Lung microvascular endothelial cell (primary cell): ENCODE measurements at regions not wholly inside any gene's neighbourhood (a gene's known extent, or its start where the extent isn't known, plus 50 kb on each side); places are given as distances from the start of the nearest gene placed in this dataset.
"Not testable (repeated sequence)": the region's sequence is repeated elsewhere in the genome, so short reads cannot be mapped to it uniquely, and the experiment has no call there.

Source experiments
- DNase-seq, 2 donors: peaks; one replicate each; pipeline versions ENCODE4 v3.0.0 to v3.0.0-alpha.2; 2010; ENCODE audit warnings: low read depth in 2 of 2

DNA sequence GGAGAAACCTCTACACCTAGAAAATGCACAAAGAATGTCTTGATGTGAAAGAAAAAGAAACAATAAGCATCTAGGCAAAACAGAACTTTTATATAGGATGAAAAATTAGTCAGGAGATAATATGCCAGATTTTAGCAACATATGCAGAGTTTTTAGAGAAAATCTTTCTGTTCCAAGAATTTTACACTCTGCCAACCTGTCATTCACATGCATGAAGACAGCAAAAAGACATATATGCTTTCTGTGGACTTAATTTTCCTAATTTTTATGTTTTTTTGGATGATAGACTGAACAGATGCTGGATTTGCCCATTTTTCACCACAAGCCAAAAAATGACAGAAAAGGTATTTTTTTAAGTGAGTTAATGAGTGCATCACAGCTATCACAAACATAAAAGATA, 637.3 kb downstream of the TRIB2 start:
- no peak for DNase-seq

DNA sequence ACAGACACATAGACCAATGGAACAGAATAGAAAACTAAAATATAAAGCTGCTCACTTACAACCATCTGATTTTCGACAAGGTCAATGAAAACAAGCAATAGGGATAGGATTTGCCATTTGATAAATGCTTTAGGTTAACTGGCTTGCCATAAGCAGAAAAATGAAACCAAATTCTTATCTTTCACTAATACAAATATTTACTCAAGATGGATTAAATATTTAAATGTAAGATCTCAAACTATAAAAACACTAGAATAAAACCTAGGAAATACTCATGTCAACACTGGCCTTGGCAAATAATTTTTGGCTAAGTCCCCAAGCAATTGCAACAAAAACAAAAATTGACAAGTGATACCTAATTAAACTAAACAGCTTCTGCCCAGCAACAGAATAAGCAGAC, 665.2 kb downstream of the TRIB2 start:
- DNase-seq, result not testable (repeated sequence)

DNA sequence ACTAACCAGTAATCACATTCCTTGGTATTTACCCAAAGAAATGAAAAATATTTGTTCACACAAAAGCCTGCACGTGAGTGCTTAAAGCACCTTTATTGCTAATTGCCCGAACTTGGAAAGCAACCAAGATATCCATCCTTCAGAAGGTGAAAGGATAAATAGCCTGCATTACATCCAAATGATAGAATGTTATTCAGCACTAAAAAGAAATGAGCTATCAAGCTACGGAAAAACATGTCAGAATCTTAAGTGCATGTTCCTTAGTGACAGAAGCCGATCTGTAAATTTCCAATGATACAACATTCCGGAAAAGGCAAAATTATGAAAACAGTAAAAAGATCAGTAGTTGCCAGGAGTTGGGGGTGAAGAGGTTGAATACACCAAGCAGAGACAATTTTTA, 672.4 kb downstream of the TRIB2 start:
- not testable (repeated sequence) for DNase-seq

DNA sequence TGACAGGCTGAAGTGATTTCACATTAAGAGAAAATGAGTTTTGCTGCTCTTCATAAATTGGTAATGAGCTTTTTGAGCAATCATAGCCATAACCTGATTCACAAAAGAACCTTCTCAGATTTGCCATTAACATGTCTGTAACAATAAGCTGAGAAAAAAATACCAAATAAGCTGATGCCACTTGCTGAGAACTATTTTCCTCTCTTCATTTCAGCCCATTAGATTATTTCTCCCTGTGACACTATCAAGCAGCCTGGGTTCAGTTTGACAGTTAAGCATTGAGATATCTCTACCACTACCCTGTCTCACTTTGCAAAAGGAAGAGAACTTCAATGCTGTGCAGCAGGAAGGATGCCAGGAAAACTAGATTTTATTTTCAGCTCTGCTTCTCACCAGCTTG, 673.9 kb downstream of the TRIB2 start:
- DNase-seq, result no peak

DNA sequence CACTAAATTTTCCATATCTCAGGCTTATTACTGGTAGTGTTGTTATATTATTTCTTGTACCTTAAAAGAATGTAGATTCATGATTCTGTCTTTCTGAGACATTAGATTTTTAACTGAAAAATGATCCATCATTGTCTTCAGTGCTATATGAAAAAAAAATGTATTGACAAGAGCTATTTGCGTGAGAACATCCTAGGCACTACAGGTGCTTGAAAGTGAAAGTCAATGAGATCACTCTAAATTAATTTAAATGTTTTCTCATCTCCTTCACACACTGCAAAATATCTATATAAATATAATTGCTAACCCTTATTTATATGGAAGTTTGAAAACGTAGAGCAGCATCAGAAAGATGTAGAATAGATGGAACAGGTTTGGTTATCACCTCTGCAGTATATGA, 684.6 kb downstream of the TRIB2 start:
- DNase-seq, result no peak

DNA sequence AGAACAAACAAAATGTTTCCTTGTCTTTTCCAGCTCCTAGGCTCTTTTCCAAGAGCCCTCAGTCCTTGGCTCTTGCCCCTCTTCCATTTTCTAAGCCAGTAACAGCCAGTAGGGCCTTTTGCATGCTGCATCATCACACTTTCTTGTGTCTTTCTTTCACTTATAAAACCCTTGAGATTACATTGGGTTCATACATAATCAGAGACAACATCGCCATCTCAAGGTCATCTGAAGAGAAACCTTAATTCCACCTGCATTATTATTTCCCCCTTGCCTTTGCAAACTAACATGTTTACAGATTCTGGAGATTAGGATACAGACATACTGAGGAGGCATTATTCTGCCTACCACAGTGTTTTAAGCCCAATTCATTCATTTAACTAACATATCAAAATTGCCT, 697.3 kb downstream of the TRIB2 start:
- DNase-seq, result no peak

DNA sequence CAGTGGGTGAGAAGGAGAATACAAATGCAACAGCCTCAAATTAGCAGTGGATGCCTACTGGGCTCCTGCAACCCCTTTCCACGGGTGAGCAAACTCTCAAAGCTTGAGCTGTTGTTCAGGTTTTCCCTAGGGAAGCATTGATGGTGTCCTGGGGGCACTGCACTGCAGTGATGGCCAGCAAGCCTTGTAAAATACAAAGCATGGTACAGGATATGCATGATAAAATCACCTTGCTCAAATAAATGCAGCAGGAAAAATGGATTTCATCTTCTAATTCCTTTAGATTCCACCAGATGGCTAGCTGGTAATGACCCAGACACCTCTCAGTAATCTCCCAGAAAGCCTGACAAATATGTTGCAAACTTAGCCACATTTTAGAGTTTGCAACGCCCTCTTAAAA, 698.2 kb downstream of the TRIB2 start:
- no peak for DNase-seq

DNA sequence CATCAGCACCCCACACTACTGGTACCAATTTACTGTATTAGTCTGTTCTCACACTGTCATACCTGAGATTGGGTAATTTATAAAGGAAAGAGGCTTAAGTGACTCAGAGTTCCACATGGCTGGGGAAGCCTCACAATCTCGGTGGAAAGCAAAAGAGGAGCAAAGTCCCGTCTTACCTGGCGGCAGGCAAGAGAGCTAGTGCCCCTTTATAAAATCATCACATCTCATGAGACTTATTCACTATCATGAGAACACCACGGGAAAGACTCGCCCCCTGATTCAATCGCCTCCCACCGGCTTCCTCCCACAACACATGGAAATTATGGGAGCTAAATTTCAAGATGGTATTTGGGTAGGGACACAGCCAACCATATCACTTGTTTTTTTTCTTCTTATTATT, 717.2 kb downstream of the TRIB2 start:
- DNase-seq, result no peak

DNA sequence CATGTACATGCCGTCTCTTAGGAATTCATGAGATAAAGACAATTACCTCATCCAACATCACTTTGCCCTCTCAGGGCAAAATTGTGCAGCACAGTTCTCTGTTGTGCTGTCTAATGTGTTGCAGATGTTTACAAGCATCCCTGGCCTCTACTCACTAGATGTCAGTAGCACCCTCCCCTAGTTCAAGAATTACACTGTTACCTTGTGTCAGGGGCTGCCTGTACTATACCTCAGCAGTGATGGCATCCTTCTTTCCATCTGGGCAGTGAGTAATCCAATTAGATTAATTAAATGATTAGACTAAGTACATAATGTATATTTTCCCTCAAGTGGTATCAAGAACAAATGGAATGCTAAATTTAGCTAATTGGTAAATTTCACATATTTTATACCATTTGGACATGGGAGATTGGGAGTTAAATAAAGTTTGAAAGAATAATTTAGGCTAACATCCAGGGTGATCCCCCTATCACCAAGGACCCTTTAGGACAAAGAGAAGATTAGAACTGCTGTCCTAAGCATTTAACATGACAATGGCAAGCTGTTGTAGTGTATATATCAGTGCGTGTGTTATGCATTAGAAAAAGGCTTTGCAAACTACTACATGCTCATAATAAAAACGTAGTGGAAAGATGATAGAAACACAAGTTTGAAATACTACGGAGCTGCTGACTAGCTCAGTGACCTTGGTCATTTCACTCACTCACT, 727.0 kb downstream of the TRIB2 start:
- DNase-seq, result not testable (repeated sequence)

DNA sequence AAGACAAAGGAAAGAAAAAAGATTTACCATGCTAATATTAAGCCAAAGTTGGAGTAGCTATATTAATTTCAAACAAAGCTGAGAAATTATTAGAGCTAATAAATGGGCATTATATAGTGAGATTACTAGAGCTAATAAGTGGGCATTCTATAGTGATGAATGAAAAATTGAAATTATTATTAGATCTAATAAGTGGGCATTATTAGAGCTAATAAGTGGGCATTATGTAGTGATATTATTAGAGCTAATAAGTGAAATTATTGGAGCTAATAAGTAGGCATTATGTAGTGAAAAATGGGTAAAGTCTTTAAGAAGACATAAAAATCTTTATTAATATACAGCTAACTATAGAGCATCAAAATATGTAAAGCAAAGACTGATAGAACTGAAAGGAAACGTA, 745.7 kb downstream of the TRIB2 start:
- no peak for DNase-seq

DNA sequence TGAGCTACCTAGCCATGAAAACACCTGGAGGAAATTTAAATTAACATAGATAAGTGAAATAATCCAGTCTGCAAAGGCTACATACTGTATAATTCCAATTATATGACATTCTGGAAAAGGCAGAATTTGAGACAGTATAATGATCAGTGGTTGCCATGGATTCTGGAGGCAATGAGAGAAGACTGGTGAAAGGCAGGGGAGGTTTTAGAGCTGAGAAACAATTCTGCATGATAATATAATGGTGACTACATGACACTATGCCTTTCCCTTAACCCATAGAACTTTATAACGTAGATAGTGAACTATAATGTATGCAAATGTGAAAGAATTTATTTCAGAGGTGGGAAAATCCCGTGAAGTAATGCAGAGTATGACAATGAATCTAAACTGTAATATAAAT, 749.3 kb downstream of the TRIB2 start:
- no peak for DNase-seq

DNA sequence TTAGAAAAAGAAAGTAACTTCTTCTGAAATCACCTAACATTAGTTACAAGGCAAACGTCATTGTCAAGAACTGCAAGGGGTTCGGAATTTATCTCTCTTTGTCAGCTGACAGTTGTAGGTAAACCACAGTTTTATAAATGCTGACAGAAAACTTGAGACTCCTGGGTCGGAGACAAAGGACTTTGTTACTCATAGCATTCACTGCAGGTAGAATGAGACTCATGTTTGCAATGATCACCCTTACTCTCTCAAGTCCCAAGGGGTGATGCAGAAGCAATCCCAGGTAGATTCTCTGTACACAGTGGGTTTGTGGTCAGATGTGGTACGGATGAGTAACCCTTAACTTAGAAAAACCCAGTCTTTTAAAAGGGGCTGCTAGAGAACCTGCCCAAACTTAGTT, 757.8 kb downstream of the TRIB2 start:
- DNase-seq, result no peak

DNA sequence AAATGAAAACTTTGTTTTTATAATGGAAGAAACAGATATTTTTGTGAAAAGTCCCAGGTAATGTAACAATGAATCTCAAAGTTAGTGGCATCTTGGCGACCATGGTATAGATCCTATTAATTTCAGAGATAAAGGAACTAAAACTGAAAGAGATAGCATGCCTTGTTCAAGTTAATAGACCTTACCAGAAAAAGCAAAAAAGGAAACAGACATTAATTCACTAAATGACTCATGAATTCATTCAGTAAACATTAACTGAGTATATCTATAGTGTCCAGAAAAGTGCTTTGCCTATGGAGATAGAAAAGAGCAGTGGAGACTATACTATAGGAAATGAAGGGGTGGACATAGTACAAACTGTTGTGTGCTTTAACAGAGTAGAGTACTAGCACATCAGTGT, 763.3 kb downstream of the TRIB2 start:
- no peak for DNase-seq

DNA sequence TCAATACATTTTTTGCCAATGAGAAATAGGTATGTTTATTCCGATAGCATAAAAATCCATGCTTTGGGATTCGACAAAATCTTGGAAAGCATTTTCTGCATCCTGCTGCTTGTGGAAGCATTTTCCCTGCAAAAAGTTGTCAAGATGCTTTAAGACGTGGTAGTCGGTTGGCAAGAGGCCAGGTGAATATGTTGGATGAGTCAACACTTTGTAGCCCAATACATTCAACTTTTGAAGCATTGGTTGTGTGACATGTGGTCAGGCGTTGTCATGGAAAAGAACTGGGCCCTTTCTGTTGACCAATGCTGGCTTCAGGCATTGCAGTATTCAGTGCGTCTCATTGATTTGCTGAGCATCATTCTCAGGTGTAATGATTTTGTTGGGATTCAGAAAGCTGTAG, 764.5 kb downstream of the TRIB2 start:
- DNase-seq, result no peak

DNA sequence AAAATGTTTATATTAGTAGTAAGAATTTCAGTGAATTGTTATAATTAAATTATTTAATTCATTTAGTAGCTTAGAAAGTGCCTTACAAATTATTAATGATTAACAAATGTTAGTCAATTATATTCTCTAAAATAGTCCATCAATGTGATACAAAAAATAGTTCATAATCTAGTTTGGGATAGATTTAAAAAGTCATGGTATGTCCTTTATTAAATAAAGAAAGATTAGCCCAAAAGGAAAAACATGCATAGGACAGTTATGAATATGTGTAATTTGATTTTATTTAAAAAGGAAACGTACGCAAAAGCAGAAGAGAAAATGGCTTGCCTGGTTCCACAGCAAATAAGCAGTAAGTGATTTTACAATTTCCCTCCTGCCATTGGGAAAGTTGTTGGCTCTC, 768.5 kb downstream of the TRIB2 start:
- DNase-seq, result no peak

DNA sequence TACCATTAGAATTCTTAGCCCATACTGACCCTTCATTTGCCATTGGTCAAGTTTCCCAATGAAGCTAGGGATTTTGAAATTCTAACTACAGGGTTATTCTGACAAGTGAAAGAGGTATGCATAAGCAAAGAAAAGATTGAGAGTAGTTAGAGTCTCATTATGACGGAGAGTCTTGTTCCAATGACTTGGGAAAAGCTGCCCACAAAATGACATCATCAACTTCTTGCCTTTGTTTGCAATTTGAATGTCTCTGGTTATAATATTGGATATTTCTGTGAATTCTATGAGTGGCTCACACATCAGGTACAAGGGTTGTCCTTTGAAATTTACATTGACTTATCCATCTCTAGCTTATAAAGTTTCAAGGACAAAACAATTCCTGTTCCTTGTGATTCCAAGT, 772.2 kb downstream of the TRIB2 start:
- no peak for DNase-seq

DNA sequence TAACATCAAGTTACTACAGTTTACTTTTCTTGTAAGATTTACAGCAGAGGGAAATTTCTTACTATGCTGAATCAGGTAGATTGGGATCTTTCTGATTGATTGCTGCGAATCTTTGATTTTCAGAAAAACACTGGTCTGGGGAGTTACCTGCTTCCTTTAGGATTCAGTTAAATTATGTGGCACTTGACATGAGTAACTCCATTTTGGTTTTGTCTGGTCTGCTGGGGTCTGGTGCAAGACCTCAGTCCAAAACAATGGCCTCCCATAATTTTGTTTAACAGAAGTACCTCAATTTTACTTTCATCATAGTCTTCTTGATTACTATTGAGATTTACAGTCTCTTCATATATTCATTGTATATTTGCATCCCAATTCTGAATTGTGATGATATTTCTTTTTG, 775.5 kb downstream of the TRIB2 start:
- no peak for DNase-seq

DNA sequence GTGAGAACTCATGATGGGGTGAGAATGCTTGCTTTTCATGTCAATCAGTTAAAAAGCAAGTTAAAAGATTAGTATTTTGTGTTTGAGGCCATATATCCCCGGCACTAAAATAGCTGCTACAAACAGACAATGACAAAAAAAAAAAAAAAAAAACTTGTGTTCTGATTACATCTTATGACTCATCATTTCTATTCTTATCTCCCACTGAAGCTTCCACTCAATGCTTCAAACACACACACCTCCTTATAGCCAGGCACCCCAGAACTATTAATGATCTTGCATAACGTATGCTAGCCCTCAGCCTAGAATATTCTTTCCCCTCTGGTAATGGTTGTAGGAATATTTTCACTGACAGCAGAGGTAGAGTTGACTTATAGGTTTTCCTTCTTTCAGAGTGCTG, 778.3 kb downstream of the TRIB2 start:
- DNase-seq, result no peak

DNA sequence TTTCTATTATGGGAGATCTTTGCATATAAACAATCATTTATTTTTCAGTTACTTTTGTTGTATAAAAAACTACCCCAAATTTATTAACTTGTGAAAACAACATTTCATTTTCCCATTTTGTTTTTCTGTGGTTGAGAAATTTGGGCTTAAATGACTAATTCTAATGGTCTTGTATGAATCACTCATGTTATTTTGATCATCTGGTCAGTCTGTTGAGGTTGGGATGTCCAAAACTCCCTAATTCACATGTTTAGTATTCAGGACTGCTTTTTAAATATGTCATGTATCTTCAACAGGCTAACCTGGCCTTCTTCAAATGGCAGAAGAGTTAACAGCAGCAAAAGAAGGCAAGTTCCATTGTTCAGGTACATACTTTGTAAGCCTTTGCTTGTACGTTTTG, 788.1 kb downstream of the TRIB2 start:
- DNase-seq, result no peak

DNA sequence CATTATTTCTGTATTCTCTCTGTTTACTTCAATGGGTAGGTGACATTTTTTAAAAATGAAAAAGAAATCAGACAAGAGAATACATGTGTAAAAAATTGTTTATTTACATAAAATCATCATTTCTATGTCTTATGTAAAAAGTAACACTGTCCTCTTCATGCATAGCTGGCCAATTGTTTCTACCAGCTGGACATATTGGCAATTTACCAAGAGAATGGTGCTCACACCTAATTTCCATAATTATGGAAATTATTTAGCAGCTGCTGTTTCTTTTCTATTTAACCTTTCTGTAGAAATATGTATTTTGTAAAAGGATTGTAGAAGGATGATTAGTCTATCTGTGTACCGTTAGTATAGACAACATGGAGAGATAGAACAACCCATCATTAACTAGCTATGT, 791.9 kb downstream of the TRIB2 start:
- no peak for DNase-seq

DNA sequence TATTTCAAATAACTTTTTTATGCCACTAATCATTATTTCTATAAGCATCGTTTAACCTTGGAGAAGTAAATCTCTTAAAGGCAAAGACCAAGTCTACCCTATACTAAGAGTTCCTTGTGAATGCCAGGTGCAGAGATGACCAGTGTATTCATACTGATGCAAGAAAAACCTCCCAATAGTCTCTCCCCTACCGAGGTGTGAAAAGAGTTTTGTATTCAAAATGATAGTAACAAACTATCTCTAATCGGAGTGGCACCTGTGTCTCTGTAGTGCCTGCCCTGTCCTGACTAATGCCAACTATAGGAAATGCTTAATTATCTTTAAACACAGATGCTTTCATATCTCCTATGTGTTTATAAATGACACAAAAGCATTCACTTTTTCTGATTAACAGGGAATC, 798.5 kb downstream of the TRIB2 start:
- DNase-seq, result no peak

DNA sequence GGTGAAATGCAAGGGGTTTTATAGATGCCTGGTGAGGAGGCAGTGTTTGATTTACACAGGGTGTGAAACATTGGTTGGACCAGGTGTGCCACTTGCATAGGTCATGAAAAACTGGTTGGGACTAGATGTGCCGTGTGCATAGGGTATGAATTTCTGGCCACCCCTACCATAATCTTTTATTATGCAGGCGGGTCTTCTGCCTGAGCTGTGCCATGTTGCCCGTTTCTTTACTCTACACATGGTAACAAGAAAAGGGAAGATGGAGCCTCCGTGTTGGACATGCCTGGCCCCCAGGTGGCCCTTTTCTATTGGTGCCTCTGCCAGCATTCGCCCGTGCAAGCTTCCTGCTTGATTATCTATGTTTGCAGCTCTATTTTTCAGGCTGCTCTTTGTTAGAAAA, 805.4 kb downstream of the TRIB2 start:
- DNase-seq, result no peak

DNA sequence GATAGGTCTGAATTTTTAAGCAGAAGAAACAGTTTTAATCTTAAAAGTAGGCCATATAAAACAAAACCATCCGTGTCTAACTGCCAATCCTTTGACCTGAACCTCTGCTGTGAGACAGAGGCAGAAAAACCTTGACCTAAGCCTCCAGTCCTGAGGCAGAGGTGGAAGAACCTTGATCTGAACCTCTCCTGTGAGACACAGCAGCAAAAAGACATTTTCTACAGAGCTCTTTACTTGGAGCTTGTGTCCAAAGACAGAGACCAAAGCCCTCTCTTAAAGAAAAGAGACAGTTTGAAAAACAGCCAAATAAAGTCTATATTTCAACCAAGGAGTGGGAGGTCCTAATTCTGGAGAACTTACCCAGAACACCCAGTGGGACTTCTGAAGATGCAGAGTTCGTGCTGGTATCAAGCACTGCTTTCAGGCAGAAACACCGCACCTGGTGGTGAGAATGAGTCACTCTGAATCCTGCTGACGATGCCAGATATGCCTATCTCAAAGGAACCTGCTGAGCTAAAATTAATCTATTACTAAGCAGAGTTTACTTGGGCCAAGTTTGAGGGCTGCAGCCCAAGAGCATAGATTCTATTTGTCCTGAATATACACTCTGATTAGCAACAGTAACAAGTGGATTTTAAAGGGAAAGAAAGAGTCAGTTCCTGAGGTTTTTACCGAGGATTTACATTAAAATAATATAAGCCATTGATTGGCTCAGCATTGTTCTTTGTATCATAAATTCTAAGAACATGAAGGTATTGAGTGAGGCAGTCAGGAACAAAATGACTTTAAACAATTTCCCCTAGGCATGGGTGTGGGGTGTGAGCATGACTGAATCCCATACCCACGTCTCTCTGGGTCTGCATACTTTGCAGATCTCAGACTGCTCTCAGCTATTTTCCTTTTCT, 806.4 kb downstream of the TRIB2 start:
- DNase-seq, result no peak
